OCI-LY3 (cell line): ENCODE measurements at regions not wholly inside any gene's neighbourhood (a gene's known extent, or its start where the extent isn't known, plus 50 kb on each side); places are given as distances from the start of the nearest gene placed in this dataset.
A peak's percentile ranks its signal among the peaks of the same experiment; 100 is the strongest.

Experiments
- H2AFZ ChIP-seq: fragments of 200-600, 300-600 bp; shearing (Covaris generic); 2 replicates; pipeline ENCODE4 v1.6.0; 2014; ENCODE audit warnings: antibody characterized with exemption, low read depth, low read length
- H3K27ac ChIP-seq: fragments of 200-600, 300-600 bp; sonication (generic); 2 replicates; pipeline ENCODE4 v1.5.1; 2014; ENCODE audit warnings: mild to moderate bottlenecking, low read length, moderate library complexity, mixed read lengths
- H3K27me3 ChIP-seq: fragments of 200-600, 300-600 bp; sonication (generic); 2 replicates; pipeline ENCODE4 v1.6.1; 2014; ENCODE audit warnings: low read depth, low read length, mixed read lengths
- H3K36me3 ChIP-seq: fragments of 200-600, 300-600 bp; sonication (generic); replicated peaks from 2 replicates; pipeline ENCODE3; 2014; ENCODE audit warnings: low read depth, low read length, mixed read lengths
- H3K4me1 ChIP-seq: fragments of 300-600, 200-600 bp; sonication (generic); 2 replicates; pipeline ENCODE4 v1.6.1; 2014; ENCODE audit warnings: low read length, mixed read lengths
- H3K4me2 ChIP-seq: fragments of 200-600, 300-600 bp; sonication (generic); 2 replicates; pipeline ENCODE4 v1.6.1; 2014; ENCODE audit warnings: low read length, mixed read lengths
- H3K4me3 ChIP-seq: fragments of 300-600, 200-600 bp; sonication (generic); 2 replicates; pipeline ENCODE4 v1.5.1; 2014; ENCODE audit warnings: antibody characterized with exemption, mild to moderate bottlenecking, low read length, moderate library complexity
- H3K79me2 ChIP-seq: fragments of 300-600, 200-600 bp; shearing (Covaris generic); 2 replicates; pipeline ENCODE4 v1.6.1; 2014; ENCODE audit warnings: mild to moderate bottlenecking, low read length, mixed read lengths
- H3K9ac ChIP-seq: fragments of 300-600, 200-600 bp; shearing (Covaris generic); 2 replicates; pipeline ENCODE4 v1.6.0; 2014; ENCODE audit warnings: mild to moderate bottlenecking, low read length, moderate library complexity
- H3K9me3 ChIP-seq: fragments of 200-600, 300-600 bp; shearing (Covaris generic); 2 replicates; pipeline ENCODE4 v1.6.1; 2014; ENCODE audit warnings: low read length, mixed read lengths; ENCODE audit not compliant: insufficient read depth
- H4K20me1 ChIP-seq: fragments of 200-600, 300-600 bp; sonication (generic); 2 replicates; pipeline ENCODE4 v1.6.1; 2016; ENCODE audit warnings: low read length, mixed read lengths; ENCODE audit not compliant: insufficient read depth
- EZH2phosphoT487 ChIP-seq: fragments of 200-600 bp; shearing (Covaris generic); IDR thresholded peaks from 2 replicates; pipeline ENCODE4 v1.6.1; 2018; ENCODE audit warnings: antibody characterized with exemption, mixed run types, low read depth
- TF ChIP-seq, protein P1 (sequence below): fragments of 200-600, 300-600 bp; sonication (generic); IDR thresholded peaks from 2 replicates; pipeline ENCODE4 v1.5.1; 2014; ENCODE audit warnings: antibody characterized with exemption, low read length, low read depth

DNA sequence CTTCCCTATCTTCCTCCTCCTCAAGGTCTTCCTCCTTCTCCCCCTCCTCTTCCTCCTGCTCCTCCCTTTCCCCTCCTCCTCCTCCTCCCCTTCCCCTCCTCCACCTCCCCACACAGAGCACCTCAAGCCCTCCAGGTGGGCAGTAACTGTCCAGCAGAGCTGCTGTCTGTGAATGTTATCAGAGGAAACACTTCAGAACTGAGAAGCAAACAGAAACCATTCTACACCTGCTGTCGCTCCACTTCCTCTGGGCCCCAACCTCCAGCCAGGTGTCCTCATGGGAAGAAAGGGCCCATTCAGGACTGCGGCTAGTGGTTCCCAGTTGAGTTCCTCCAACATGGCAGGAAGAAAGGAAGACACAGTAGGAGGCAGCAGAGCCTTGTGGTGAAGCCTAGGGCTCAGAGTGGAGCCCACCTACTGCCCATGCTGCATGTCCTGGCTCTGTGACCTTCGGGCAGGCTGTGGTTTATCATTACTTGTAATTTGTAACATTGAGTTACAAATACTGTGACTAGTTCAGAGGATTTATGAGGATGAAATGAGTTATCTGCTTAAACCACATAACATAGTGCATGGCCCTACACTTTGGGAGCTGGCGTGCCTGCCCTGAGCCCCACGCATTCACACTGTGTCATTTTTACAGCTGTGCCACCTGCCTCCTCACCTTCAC, 165.9 kb upstream of the ID2 start:
- Histone ChIP-seq H3K36me3 (peaks cover 26% of the 10 kb centered on the region), H3K9me3 (peaks cover 11% of the 10 kb centered on the region; the same call in 1 of the 2 replicates), H2AFZ (no peak overlapping the region), H3K27ac (peak overlapping the region; percentile 98), H3K79me2 (peaks cover 29% of the 10 kb centered on the region), H3K27me3 (no peaks in the 10 kb centered on the region), H3K4me2 (peak overlapping the region; percentile 73), H4K20me1 (no peaks in the 10 kb centered on the region), H3K4me1 (peaks cover 98% of the 10 kb centered on the region), H3K4me3 (peak overlapping the region; percentile 53), H3K9ac (peak overlapping the region; percentile 83)
- TF ChIP-seq, protein P1, sequence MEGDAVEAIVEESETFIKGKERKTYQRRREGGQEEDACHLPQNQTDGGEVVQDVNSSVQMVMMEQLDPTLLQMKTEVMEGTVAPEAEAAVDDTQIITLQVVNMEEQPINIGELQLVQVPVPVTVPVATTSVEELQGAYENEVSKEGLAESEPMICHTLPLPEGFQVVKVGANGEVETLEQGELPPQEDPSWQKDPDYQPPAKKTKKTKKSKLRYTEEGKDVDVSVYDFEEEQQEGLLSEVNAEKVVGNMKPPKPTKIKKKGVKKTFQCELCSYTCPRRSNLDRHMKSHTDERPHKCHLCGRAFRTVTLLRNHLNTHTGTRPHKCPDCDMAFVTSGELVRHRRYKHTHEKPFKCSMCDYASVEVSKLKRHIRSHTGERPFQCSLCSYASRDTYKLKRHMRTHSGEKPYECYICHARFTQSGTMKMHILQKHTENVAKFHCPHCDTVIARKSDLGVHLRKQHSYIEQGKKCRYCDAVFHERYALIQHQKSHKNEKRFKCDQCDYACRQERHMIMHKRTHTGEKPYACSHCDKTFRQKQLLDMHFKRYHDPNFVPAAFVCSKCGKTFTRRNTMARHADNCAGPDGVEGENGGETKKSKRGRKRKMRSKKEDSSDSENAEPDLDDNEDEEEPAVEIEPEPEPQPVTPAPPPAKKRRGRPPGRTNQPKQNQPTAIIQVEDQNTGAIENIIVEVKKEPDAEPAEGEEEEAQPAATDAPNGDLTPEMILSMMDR: peak; percentile 39
- no peak for TF ChIP-seq EZH2phosphoT487

DNA sequence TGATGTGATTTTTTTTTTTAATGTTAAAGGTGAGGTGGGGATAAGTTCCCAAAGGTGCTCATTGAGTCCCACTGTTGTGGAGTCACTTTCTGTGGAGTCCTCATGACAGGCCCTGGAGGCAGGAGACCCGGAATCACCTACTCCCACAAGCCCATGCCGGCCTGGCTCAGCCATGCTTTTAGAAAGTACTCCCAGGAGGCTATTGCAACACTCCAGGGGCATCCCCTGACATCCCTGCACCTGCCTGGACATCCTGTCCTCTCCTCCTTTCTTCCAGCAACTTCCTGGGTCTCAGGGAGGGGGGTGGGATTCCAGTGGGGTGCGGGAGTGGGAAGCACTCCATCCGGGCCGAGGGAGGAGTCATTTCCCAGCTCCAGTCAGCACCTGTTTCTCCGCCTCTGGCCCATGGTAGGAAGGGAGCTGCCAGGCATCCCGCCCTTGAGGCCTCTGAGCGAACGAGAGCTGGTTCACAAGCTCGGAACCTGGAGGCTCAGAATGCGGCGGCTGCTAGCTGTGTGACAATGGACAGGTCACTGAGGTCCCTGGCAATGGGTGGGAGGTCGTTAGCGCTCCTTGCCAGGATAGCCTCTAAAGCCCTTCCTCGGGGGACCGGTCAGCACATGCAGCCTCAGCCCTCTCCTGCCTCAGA, 163.9 kb upstream of the ID2 start:
- Histone ChIP-seq H4K20me1 (no peaks in the 10 kb centered on the region), H3K9ac (peak overlapping the region; percentile 63; the same call in 1 of the 2 replicates), H3K27ac (peak overlapping the region; percentile 95), H3K4me1 (peaks cover 98% of the 10 kb centered on the region), H3K36me3 (peaks cover 12% of the 10 kb centered on the region), H3K4me2 (peak overlapping the region; percentile 45), H3K4me3 (no peak overlapping the region), H3K9me3 (peaks cover 11% of the 10 kb centered on the region; the same call in 1 of the 2 replicates), H3K27me3 (no peaks in the 10 kb centered on the region), H2AFZ (no peak overlapping the region), H3K79me2 (peaks cover 29% of the 10 kb centered on the region)
- TF ChIP-seq EZH2phosphoT487: no peak

GRCh38 chr2:8518979-8519668, 162.7 kb upstream of the ID2 start:
- no peak overlapping the region for H2AFZ ChIP-seq
- H4K20me1 ChIP-seq: no peaks in the 10 kb centered on the region
- H3K4me3 ChIP-seq: no peak overlapping the region
- H3K79me2 ChIP-seq: peaks cover 29% of the 10 kb centered on the region
- TF ChIP-seq, protein P1: no peak
- no peak for TF ChIP-seq EZH2phosphoT487
- peaks cover 3% of the 10 kb centered on the region for H3K36me3 ChIP-seq
- H3K4me1 ChIP-seq: peaks cover 99% of the 10 kb centered on the region
- H3K9ac ChIP-seq: peak overlapping the region; percentile 63; the same call in 1 of the 2 replicates
- peaks cover 2% of the 10 kb centered on the region; the same call in 1 of the 2 replicates for H3K9me3 ChIP-seq
- H3K4me2 ChIP-seq: peak overlapping the region; percentile 45
- H3K27me3 ChIP-seq: no peaks in the 10 kb centered on the region
- H3K27ac ChIP-seq: peak overlapping the region; percentile 95

- no peak for TF ChIP-seq EZH2phosphoT487
- TF ChIP-seq, protein P1: no peak
- Histone ChIP-seq H3K4me1 (peaks cover 99% of the 10 kb centered on the region), H4K20me1 (no peaks in the 10 kb centered on the region), H3K9ac (peak overlapping the region; percentile 63), H3K4me3 (peak overlapping the region; percentile 11; the same call in 1 of the 2 replicates), H3K27me3 (no peaks in the 10 kb centered on the region), H3K4me2 (peak overlapping the region; percentile 45), H3K27ac (peak overlapping the region; percentile 95), H3K36me3 (no peaks in the 10 kb centered on the region), H3K9me3 (no peaks in the 10 kb centered on the region), H2AFZ (no peak overlapping the region), H3K79me2 (peaks cover 29% of the 10 kb centered on the region)
Measured at GRCh38 chr2:8520791-8521344, 161.0 kb upstream of the ID2 start.
